OCI-LY1 (cell line): ENCODE measurements at regions not wholly inside any gene's neighbourhood (a gene's known extent, or its start where the extent isn't known, plus 50 kb on each side); places are given as distances from the start of the nearest gene placed in this dataset.

Source experiments
- H2AFZ ChIP-seq: fragments of 200-600 bp; sonication (generic), shearing (Covaris generic); 2 replicates; pipeline ENCODE4 v1.6.0; 2014; ENCODE audit warnings: antibody characterized with exemption, mild to moderate bottlenecking, low read length
- H3F3A ChIP-seq: fragments of 200-600 bp; sonication (generic), shearing (Covaris generic); 2 replicates; pipeline ENCODE4 v1.6.0; 2014; ENCODE audit warnings: mild to moderate bottlenecking, antibody characterized with exemption, low read length, moderate library complexity; ENCODE audit not compliant: insufficient read depth
- H3K27ac ChIP-seq: fragments of 200-600 bp; sonication (generic); 2 replicates; pipeline ENCODE4 v1.5.1; 2014; ENCODE audit warnings: low read length, mixed run types, mild to moderate bottlenecking, low read depth; ENCODE audit not compliant: poor library complexity, severe bottlenecking
- H3K27me3 ChIP-seq: fragments of 200-600 bp; sonication (generic); 2 replicates; pipeline ENCODE4 v1.6.0; 2014; ENCODE audit warnings: antibody characterized with exemption, mild to moderate bottlenecking, low read length, moderate library complexity; ENCODE audit not compliant: insufficient read depth
- H3K36me3 ChIP-seq: fragments of 200-600 bp; sonication (generic); 2 replicates; pipeline ENCODE4 v1.6.1; 2014; ENCODE audit warnings: mild to moderate bottlenecking, antibody characterized with exemption, low read length, moderate library complexity, mixed read lengths; ENCODE audit not compliant: insufficient read depth
- H3K4me1 ChIP-seq: fragments of 200-600 bp; sonication (generic); 2 replicates; pipeline ENCODE4 v1.5.1; 2014; ENCODE audit warnings: mild to moderate bottlenecking, low read length, moderate library complexity; ENCODE audit not compliant: insufficient read depth, severe bottlenecking
- H3K4me2 ChIP-seq: fragments of 200-600 bp; sonication (generic), shearing (Covaris generic); 2 replicates; pipeline ENCODE4 v1.6.1; 2014; ENCODE audit warnings: low read length
- H3K4me3 ChIP-seq: fragments of 200-600 bp; sonication (generic); 2 replicates; pipeline ENCODE4 v1.5.1; 2014; ENCODE audit warnings: low read length, low read depth, mild to moderate bottlenecking, mixed read lengths; ENCODE audit not compliant: poor library complexity, severe bottlenecking
- H3K79me2 ChIP-seq: fragments of 200-600 bp; shearing (Covaris generic); 2 replicates; pipeline ENCODE4 v1.6.1; 2016; ENCODE audit warnings: mixed run types, low read length, mixed read lengths; ENCODE audit not compliant: insufficient read depth
- H3K9ac ChIP-seq: fragments of 200-600 bp; sonication (generic), shearing (Covaris generic); 2 replicates; pipeline ENCODE4 v1.6.1; 2014; ENCODE audit warnings: mild to moderate bottlenecking, low read length, mixed read lengths
- H3K9me2 ChIP-seq: fragments of 200-600 bp; sonication (generic), shearing (Covaris generic); 2 replicates; pipeline ENCODE4 v1.6.1; 2014; ENCODE audit warnings: low read depth, mild to moderate bottlenecking, low read length, mixed read lengths
- H3K9me3 ChIP-seq: fragments of 200-600 bp; shearing (Covaris generic); 2 replicates; pipeline ENCODE4 v1.6.1; 2014; ENCODE audit warnings: low read length, mixed read lengths
- H4K20me1 ChIP-seq: fragments of 200-600 bp; sonication (generic), shearing (Covaris generic); 2 replicates; pipeline ENCODE4 v1.6.0; 2016; ENCODE audit warnings: mild to moderate bottlenecking, low read length; ENCODE audit not compliant: insufficient read depth
- EZH2 ChIP-seq: fragments of 200-600 bp; sonication (generic), shearing (Covaris generic); IDR thresholded peaks from 2 replicates; pipeline ENCODE4 v1.8.0; 2017; ENCODE audit warnings: borderline replicate concordance, mixed run types, mild to moderate bottlenecking, antibody characterized with exemption, low read length, moderate library complexity, mixed read lengths
- TF ChIP-seq, protein P1 (sequence below): fragments of 200-600 bp; sonication (generic), shearing (Covaris generic); IDR thresholded peaks from 2 replicates; pipeline ENCODE4 v1.5.1; 2017; ENCODE audit warnings: mild to moderate bottlenecking, antibody characterized with exemption, low read length, moderate library complexity, mixed read lengths

DNA sequence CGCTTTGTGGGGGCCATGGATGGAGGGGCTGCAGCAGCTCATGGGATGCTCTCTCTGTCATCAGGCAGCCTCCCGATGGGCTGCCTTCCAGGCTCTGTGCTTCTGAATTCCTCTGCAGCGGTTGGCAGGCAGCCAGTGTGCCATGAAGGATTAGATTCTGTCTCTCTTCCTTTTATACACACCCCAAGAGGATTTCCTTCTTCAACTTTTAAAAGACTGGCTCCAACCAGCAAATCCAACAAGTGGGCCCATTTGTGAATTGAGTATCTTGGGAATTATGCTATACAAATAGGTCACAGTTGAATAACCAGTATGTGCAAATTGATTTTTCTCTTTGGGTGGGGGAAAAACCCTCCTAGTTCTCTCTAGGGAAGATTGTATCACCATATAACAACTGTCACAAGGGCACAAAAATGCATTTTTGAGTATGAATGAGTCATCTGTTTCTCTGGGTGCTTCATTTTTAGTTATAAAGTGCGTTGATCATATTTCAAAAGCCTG, 96.8 kb upstream of the FAT1 start:
- Histone ChIP-seq H3K4me2 (no peak overlapping the region), H3K4me1 (peaks cover 22% of the 10 kb centered on the region), H4K20me1 (no peaks in the 10 kb centered on the region), H3F3A (no peaks in the 10 kb centered on the region), H3K9me2 (no peaks in the 10 kb centered on the region), H3K36me3 (no peaks in the 10 kb centered on the region), H3K27me3 (no peaks in the 10 kb centered on the region), H3K9ac (no peak overlapping the region), H2AFZ (no peak overlapping the region), H3K27ac (no peak overlapping the region), H3K4me3 (no peak overlapping the region), H3K79me2 (no peaks in the 10 kb centered on the region), H3K9me3 (no peaks in the 10 kb centered on the region)
- TF ChIP-seq, protein P1, sequence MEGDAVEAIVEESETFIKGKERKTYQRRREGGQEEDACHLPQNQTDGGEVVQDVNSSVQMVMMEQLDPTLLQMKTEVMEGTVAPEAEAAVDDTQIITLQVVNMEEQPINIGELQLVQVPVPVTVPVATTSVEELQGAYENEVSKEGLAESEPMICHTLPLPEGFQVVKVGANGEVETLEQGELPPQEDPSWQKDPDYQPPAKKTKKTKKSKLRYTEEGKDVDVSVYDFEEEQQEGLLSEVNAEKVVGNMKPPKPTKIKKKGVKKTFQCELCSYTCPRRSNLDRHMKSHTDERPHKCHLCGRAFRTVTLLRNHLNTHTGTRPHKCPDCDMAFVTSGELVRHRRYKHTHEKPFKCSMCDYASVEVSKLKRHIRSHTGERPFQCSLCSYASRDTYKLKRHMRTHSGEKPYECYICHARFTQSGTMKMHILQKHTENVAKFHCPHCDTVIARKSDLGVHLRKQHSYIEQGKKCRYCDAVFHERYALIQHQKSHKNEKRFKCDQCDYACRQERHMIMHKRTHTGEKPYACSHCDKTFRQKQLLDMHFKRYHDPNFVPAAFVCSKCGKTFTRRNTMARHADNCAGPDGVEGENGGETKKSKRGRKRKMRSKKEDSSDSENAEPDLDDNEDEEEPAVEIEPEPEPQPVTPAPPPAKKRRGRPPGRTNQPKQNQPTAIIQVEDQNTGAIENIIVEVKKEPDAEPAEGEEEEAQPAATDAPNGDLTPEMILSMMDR: no peak
- TF ChIP-seq EZH2: no peak

GRCh38 chr4:186823989-186824388, 100.3 kb upstream of the FAT1 start:
- H3K9me3 ChIP-seq: 0 out of 2 replicates have a peak, but pooled peaks cover 2% of the 10 kb centered on the region
- TF ChIP-seq, protein P1: no peak
- TF ChIP-seq EZH2: no peak
- H3K27me3 ChIP-seq: no peaks in the 10 kb centered on the region
- H3K9me2 ChIP-seq: no peaks in the 10 kb centered on the region
- H3K9ac ChIP-seq: no peak overlapping the region
- no peak overlapping the region for H3K27ac ChIP-seq
- no peak overlapping the region for H3K4me2 ChIP-seq
- peak overlapping the region; percentile 65; the same call in 1 of the 2 replicates for H2AFZ ChIP-seq
- peaks cover 20% of the 10 kb centered on the region for H3K4me1 ChIP-seq
- H3F3A ChIP-seq: no peaks in the 10 kb centered on the region
- no peaks in the 10 kb centered on the region for H3K36me3 ChIP-seq
- H3K4me3 ChIP-seq: no peak overlapping the region
- H3K79me2 ChIP-seq: no peaks in the 10 kb centered on the region
- no peaks in the 10 kb centered on the region for H4K20me1 ChIP-seq

GRCh38 chr4:186825069-186825468, 101.4 kb upstream of the FAT1 start:
- Histone ChIP-seq H3K4me1 (peaks cover 9% of the 10 kb centered on the region), H3K9me2 (no peaks in the 10 kb centered on the region), H3K4me2 (no peak overlapping the region), H3K27ac (no peak overlapping the region), H2AFZ (no peak overlapping the region), H3K4me3 (no peak overlapping the region), H3K36me3 (no peaks in the 10 kb centered on the region), H3F3A (no peaks in the 10 kb centered on the region), H4K20me1 (no peaks in the 10 kb centered on the region), H3K9me3 (0 out of 2 replicates have a peak, but pooled peaks cover 2% of the 10 kb centered on the region), H3K9ac (no peak overlapping the region), H3K79me2 (no peaks in the 10 kb centered on the region), H3K27me3 (no peaks in the 10 kb centered on the region)
- TF ChIP-seq, protein P1: no peak
- no peak for TF ChIP-seq EZH2
